NCI-H146 (cell line): ENCODE measurements at regions not wholly inside any gene's neighbourhood (a gene's known extent, or its start where the extent isn't known, plus 50 kb on each side); places are given as distances from the start of the nearest gene placed in this dataset.
"Not testable (repeated sequence)": the region's sequence is repeated elsewhere in the genome, so short reads cannot be mapped to it uniquely, and the experiment has no call there.

Experiments used
- DNase-seq: peaks from one replicate; lab custom pipeline; 2025; lab: John Stamatoyannopoulos, UW

DNA sequence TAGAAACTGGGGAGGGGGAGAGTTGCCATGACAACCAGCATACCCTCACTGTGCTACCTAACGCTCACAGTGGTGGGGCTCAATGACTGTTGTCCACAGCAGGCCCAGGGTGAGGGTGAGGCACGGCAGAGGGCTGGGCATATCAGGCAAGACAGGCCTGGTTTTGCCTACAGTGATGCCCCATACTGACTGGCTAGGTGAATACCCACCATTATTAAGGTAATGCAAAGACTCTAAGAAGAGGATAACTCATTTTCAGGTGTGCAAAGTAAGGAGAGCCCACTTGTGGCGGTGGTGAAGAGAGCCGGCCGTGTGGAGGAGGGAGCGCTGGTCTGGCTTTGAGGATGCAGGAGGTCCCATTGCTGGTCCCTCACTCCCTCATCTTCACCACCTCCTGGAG, 422.3 kb downstream of the FUT8 start:
- no peak for DNase-seq

DNA sequence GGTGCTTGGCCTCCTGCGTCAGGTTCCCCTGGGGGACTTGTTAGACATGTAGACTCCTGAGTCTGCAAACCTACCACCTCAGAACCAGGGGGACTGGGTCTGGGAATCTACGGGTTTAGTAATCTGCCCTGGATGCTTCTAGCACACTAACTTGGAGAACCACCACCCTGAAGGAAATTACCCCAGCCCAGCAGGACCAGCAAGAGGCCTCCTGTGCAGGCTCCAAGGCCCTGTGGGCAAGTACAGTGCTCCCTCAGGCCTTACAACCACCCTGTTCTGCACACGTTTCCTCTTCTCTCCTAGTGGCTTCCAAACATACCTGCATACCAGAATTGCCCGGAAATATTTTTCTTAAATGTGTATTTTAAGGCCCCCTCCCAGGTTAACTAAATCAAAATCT, 423.0 kb downstream of the FUT8 start:
- no peak for DNase-seq

GRCh38 chr14:65838565-65838964, 426.0 kb downstream of the FUT8 start:
- no peak for DNase-seq

DNA sequence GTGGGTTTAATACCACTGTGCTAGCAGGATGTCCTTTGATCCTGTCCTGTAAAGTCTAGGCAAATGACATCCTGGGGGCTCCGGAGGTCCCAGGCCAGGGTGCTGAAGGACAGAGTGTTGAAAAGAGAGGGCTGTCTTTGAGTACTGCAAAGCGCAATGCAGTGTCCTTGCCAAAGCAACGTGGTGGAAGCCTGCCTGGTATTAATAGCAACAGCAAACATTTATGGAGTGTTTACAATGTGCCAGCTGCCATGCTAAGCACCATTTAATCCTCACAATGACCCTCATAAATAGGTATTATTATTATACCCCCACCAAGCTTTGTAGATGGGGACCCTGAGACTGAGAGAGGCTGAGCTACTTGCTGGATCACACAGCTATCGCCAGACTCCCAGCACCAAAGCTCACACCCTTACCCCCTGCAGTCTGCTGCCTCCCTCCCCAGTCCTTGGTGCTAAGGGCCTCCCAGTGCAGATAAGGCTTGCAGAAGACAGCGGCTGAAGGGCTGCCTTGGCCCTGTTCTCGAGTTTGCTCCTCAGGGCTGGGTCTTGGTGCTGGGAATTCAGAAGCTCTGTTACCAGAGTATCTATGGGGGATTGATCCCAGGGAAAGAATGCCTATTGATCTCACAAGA, 427.7 kb downstream of the FUT8 start:
- peak; percentile 80 for DNase-seq

GRCh38 chr14:65840786-65841185, 428.3 kb downstream of the FUT8 start:
- peak; percentile 61 for DNase-seq

DNA sequence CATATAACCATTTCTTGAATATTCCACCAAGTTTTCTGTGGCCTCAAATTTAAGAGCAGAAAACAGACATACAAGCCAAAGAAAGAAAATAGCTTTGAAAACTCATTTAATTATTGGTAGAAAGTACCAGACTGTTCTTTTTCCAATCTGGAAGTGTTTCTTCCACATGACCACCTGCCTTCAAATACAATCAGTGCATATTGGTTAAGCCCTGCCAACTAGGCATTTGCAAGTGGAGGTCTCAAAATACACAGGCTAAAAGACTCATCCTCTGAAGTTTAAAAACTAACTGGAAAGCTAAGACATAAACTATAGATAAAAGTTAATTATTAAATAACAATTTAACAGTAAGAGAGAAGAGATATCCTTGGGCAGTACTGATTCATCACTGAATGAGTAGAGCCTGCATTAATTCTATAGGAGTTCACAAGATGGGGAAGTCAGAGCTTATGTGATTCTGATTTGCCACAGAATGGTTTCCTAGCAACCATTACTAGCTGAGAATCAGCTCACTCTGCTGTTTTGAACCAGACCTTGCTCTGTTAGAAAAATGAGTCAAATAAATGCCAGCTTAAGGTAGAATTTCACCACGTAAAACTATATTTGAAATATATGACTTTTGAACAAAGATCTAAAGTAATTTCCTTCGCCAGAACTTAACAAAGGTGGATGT, 433.8 kb downstream of the FUT8 start:
- no peak for DNase-seq

- DNase-seq: no peak
Measured at GRCh38 chr14:65847075-65847847, 434.7 kb downstream of the FUT8 start.

GRCh38 chr14:65847931-65848330, 435.4 kb downstream of the FUT8 start:
- not testable (repeated sequence) for DNase-seq

DNA sequence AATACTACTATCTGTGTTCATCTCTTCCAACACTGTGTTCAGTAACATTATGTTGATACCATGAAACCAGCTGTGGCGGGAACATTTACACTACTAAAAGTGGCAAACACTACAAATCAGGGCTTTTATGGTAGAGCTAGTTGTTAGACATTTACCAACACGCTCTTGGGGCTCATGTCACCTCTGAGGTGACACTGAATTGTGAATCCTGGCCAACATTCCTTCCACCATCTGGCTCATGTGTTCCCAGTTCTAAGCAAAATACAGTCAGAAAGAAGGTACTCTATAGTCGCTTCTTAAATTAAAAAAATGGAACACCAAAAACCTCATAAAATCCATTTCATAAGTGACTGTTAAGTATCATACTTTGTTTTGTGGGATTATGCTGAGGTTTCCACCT, 436.6 kb downstream of the FUT8 start:
- no peak for DNase-seq

DNA sequence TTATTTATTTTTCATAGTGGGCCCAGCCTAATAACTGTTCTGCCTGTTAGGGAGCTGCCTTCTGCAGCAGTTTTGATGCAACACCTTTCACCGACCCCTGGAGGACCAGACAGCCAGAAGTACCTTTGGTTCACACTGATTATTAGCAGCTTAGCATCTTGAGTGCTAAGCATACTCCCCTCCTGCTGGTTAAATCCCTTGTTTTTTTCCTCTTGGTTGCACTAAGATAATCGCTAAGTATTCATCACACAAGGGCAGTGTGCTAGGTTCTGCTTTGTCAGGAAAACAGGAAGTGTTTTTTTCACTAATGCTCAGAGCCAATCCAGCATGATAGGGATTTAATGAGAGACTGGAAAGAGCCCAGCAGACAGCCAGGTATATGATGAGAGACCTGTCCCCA, 437.0 kb downstream of the FUT8 start:
- peak; percentile 35 for DNase-seq

DNA sequence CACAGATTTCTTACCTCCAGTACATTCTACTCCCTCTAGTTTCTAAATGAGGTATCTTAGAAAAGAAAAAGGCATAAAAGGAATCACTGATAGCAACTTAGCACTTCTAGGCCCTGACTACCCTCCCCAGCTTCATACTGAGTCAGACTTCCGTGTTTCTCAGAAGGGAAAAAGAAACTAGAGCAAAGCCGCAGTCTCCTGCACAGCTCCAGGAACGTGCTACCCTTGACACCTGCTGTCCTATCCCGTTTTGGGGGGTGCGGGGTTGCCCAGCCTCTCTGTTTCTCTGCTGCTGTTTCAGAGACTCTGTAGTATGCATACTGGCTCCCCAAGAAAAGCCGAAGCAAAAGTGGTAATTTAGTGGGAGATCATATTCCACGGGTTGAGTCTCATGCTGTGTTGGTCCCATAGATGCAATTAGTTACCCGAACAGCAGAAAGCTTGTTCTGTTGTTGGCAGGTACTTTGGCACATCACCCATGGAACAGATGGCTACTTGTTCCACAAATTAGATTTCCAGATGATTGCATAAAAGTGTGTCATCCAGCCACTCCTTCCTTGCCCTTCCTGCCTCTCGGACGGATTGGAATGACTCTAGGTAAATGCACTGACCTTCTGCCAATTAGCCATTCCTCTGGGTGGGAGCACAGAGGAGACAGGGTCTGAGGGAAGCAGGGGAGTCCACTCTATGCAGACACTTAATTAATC, 438.1 kb downstream of the FUT8 start:
- no peak for DNase-seq

GRCh38 chr14:65852689-65853088, 440.2 kb downstream of the FUT8 start:
- no peak for DNase-seq

- DNase-seq: no peak
Measured at GRCh38 chr14:65853407-65853955, 441.0 kb downstream of the FUT8 start.

DNA sequence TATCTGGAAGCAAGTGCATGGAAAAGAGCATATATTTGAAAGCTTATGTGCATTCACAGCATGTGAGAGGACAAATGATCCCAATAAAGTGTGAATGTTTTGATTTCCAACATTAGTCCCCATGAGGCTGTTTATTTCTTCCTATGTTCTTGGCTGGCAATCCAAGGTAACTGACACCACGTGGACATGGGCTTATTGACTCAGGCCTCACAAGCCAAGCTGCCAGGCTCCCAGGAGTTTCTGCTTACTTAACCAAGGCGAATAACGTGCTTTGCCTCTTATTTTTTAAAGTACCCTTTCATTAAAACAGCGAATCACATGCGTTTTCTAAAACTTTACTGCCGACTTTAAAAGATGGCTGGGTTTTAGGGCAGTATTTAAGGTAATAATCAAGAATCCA, 441.7 kb downstream of the FUT8 start:
- no peak for DNase-seq

DNA sequence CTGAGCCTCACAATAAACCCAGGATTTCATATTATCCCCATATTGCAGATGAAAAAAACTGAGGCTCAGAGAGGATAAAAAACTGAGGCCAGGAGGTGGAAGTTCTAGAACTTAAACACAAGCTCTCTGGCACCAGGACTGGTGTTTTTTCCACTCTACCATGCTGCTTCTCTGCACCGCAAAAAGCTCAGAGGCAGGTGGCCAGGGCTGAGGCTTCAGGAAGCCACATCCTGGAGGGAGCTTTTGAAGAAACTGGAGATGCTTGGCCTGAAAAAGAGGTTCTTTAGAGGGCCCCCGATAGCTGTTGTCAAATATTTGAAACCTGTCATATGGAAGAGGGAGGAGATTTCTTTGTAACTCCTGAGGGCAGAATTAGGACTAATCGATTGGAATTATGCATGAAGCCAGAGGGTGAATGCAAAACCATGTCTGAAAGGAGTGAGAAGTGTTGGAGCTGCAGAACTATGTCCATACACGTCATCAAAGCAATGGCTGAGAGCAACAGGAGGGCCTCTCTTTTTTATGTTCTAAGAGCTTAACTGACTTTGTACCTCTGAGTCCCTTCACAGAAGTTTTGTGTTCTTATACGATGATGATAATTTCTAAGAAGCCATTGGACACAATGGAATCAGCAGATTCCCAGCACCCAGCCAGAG, 448.6 kb downstream of the FUT8 start:
- DNase-seq: no peak

GRCh38 chr14:65864549-65864948, 452.0 kb downstream of the FUT8 start:
- DNase-seq: no peak

GRCh38 chr14:65864984-65865383, 452.5 kb downstream of the FUT8 start:
- no peak for DNase-seq

- DNase-seq: no peak
Measured at GRCh38 chr14:65866448-65866847, 453.9 kb downstream of the FUT8 start.

DNA sequence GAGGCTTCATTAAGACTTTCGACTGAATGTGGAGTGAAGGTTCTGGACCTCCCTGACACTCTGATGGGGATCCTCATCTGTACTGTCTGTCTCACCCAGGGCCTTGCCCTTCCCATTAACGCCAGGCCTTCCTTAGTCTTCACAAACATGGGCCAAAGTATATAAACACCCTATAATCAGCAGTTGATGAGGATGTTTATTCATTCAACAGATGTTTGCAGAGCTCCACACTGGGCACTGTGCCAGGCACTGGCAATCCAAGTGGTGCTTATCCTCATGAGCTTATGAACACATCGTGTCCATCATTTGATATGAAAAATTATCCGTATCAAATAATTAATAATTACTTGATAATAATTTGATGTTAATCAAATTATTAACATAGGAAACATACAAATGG, 454.4 kb downstream of the FUT8 start:
- DNase-seq: peak; percentile 73

GRCh38 chr14:65867333-65867732, 454.8 kb downstream of the FUT8 start:
- DNase-seq: no peak

DNA sequence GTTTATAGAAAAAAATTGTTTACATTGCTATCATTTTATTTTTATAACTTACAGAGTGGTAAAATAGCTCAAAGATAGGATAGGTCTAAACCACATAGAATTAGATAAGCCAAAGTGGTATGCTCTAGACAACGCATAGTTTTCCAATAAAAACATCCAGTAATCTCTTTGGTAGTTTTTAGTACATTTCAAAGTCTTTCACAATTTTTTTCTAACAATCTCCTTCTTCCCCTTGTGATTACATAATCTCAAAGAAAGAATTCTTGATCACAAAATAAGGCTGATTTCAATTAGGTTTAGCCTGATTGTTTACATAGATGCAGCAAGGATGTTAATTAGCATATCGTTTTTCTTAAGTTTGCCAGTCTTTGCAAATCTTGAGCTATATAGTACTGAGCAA, 460.0 kb downstream of the FUT8 start:
- no peak for DNase-seq

GRCh38 chr14:65877166-65877565, 464.6 kb downstream of the FUT8 start:
- no peak for DNase-seq
